ENCODE measurements at regions not wholly inside any gene's neighbourhood (a gene's known extent, or its start where the extent isn't known, plus 50 kb on each side); places are given as distances from the start of the nearest gene placed in this dataset.

GRCh38 chr16:65522412-65522811 is 400.5 kb upstream of the CDH11 start:
- DNase-seq (ENCODE audit: low read depth, low spot score): no peak

DNA sequence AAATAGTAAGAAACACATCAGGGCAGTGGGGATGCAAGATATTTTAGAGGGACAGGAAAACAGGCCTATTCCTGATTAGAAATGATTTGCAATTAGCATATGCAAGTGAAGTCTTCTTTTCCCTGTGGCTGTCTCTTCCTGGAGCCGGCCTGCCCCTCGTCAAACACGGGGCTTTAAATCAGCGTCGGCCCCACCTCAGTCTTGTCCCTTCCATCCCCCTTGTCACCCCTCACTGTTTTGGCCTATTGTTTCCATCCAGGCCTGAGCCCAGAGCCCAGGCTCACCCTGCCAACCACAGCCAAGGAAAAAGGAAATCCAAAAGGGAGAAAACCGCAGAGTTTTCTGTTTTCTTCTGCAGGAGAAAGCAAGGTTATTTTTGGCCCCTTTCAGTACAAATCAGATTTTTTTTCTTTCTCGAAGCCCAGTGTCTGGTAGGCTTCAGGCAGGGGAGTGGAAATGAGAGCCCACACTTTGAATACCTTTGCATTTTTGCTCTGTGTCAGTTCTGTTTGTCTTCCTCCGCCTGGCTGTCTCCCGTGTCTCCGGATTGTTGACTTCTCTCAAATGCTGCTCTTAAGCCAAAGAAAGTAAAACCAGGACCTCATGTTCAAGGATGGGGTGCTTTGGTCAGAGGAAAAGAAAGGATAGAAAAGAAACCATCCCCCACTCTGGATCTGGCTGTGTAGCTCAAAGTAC is 399.9 kb upstream of the CDH11 start:
- DNase-seq (ENCODE audit: low read depth, low spot score): peak; percentile 62

GRCh38 chr16:65519402-65519801 is 397.5 kb upstream of the CDH11 start:
- DNase-seq (ENCODE audit: low read depth, low spot score): no peak

DNA sequence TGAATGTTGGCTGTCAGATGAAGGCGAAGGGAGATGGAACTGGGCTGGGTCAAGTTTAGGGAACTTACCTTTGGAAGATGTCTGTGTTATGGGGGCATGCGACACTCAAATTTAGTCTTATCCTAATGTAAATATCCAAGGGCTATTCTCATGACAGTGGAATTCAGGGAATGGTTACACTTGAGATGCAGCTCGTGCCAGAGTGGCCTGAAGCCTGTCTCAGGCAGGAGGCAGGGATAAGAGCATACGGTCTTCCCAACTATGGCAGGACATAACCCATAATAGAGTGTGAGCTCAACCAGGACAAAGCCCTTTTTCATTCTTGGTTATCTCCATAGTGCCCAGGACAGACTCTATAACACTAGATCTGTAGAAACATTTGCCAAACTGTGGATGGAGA is 393.3 kb upstream of the CDH11 start:
- no peak for DNase-seq (ENCODE audit: low read depth, low spot score)

- no peak for DNase-seq (ENCODE audit: low read depth, low spot score)
These were observed 389.0 kb upstream of the CDH11 start for GRCh38 chr16:65510850-65511249.

DNA sequence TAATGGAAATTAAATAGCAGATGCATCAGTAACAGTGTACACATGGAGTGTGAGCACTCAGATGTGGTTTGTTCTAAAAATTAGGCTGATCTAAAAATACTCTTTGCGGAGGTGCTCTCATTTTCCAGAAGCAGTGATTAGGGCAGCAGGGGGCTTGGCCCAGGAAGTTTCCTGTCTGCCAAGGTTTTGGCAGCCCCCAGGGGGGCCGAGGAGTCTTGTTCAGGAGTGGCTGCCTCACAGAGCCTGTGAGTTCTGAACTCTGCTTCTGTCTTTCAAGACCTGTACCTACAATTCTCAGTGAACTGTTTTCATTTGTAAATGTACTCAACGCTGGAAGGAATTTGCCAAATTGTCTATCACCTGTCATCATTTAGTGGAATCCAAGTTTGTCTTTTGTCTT is 388.4 kb upstream of the CDH11 start:
- DNase-seq (ENCODE audit: low read depth, low spot score): no peak

- DNase-seq (ENCODE audit: low read depth, low spot score): no peak
These were observed 387.3 kb upstream of the CDH11 start for GRCh38 chr16:65509172-65509571.

DNA sequence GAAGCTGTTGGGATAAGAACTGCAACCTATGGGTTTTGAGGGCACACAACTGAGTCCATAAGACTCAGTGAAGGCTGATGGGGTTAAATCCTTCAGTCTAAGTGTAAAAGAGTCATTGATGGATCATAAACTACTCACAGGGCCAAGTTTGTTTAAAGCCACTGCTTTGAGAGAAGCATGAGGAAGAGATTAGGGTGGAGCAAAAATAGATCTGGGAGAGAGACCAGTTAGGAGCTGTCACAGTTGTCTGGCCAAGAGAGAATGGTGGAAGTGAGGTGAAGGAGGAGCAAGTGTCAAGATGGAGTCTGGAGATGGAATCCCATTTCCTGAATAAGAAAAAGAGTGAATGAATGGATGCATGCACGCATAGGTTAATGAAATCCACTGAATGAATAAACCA is 379.1 kb upstream of the CDH11 start:
- DNase-seq (ENCODE audit: low read depth, low spot score): no peak

DNA sequence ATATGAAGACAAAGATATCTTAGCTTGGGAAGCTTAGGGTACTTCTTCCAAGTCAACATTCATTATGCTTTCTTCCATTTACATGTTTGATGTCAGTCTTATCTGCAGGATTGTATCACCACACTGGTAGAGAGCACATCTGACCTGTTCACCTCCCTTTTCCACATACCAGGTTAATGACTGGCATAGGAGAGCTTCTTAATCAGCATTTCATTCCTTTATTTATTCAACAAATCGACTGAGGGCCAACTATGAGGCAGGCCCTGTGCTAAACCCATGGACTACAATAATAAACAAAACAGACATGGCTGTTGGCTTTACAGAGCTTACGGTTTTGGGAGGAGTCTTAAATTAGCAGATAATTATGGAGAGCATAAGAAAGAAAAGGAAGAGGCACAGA is 378.1 kb upstream of the CDH11 start:
- no peak for DNase-seq (ENCODE audit: low read depth, low spot score)

GRCh38 chr16:65499566-65499965 is 377.7 kb upstream of the CDH11 start:
- no peak for DNase-seq (ENCODE audit: low read depth, low spot score)

- DNase-seq (ENCODE audit: low read depth, low spot score): peak; percentile 78
These were observed 375.7 kb upstream of the CDH11 start for GRCh38 chr16:65497571-65497970.

GRCh38 chr16:65495106-65495505 is 373.2 kb upstream of the CDH11 start:
- no peak for DNase-seq (ENCODE audit: low read depth, low spot score)

DNA sequence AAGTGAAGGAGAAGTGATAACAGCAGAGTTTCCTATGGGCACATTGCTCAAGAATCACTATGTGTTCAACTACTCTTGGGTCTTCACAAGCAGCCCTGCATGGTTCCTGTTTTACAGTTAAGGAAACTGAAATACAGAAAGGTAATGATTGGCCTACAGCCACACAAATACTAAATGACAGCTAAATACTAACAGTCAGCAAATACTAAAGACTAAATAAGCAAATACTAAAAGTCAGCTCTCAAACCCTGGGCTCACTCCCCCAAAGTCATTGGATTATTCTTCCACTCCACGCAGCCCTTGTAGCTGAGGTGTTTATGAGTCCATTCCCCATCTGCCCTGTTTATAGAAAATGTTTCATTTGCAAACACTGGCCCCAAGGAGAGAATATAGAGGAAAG is 372.7 kb upstream of the CDH11 start:
- DNase-seq (ENCODE audit: low read depth, low spot score): no peak

GRCh38 chr16:65494080-65494479 is 372.2 kb upstream of the CDH11 start:
- DNase-seq (ENCODE audit: low read depth, low spot score): peak; percentile 62

DNA sequence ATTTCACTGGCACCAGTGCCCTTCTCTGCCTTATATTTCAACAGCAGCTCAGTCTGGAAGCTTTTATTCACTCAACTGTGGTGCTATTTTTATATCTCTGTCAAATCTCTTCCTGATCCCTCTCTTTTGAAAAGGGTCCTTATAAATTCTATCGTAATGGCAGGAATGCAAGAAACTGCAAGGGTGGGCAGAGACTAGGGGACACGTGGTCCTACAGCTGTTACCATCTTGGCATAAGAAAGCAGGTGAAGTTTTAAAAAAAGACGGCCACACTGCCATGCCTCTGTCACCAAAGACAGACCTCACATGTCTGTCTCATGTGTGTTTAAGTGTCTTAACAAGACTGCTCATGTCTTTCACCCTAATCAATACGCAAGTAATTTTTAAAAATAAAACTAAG is 368.4 kb upstream of the CDH11 start:
- no peak for DNase-seq (ENCODE audit: low read depth, low spot score)

DNA sequence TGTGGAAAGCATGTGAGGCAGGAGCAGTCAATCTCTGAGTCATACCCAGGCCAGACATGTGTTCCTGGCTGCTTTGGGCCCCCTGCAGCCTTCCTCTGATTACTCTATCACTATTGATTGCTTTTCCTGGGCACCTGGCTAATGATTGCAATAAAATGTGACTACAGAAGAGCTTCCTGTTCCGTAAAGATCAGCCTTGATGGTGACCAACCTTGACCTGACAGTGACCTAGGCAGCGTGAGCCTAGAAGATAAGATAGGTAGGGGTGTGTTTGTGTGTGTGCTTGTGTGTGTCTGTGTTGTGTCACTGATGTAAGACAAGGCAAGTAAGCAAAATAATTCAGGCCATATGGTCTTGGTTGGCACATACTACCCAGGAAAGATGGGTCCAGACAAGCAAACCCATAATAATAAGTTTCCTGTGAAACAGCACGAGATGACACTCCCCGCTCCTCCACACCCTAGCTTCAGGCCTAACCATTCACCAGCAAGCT is 367.7 kb upstream of the CDH11 start:
- no peak for DNase-seq (ENCODE audit: low read depth, low spot score)

GRCh38 chr16:65487231-65487630 is 365.4 kb upstream of the CDH11 start:
- no peak for DNase-seq (ENCODE audit: low read depth, low spot score)

- DNase-seq (ENCODE audit: low read depth, low spot score): no peak
These were observed 360.1 kb upstream of the CDH11 start for GRCh38 chr16:65481956-65482355.

DNA sequence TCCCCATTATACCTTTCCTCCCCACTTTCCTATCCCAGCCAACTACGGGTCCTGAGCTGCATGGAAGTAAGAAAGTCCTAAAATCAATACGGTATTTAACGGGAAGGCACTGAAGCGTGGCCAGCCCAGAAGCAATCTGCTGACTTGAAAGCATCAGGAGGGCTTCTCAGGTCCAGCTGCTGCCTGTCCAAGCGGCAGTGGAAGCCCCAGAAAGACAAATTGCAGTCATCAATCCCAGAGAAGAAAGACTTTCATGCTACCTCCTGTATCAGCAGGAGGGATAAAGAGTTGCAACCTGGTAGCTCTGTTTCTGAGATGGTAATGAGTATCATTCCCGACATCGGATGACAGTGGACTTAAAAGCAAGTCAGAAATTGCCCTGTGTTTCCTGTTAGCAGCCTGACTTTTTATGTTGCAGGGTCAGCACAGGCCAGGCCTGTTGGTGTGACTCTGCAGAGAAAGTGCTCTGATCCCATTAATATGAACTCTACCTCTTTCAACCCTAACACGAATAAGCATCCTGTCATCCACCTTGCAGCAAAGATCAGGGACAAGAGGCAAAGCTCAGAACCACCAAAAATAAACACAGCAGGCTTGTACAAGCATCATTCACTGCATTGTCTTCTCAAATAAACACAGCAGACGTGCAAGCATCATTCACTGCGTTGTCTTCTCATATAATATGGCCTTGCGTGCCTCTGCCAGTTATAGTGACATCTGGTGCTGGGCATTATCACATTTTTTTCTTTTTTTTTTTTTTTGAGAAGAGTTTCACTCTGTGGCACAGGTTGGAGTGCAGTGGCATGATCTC is 358.6 kb upstream of the CDH11 start:
- no peak for DNase-seq (ENCODE audit: low read depth, low spot score)

DNA sequence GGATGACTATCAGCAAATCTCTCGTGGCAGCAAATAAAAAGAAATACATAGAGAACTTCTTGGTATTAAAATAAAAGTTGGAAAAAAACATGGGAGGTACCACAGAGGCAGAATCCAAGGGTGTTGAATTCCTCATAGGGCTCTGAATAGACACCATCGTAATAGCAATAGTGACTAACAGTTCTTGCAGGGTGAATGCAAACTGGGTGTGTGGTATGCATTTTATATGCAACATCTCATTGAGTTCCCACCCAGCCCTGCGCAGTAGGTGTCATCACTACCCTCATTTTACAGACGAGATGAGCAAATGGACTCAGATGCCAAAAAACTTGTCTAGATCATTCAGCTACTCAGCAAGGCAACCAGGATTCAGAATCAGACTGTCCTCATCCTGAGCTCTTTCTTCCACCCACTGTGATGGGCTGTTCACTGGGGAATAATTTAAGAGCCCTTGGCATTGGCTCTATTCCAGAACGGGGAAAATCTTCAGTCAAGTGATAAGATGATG is 354.6 kb upstream of the CDH11 start:
- DNase-seq (ENCODE audit: low read depth, low spot score): no peak

DNA sequence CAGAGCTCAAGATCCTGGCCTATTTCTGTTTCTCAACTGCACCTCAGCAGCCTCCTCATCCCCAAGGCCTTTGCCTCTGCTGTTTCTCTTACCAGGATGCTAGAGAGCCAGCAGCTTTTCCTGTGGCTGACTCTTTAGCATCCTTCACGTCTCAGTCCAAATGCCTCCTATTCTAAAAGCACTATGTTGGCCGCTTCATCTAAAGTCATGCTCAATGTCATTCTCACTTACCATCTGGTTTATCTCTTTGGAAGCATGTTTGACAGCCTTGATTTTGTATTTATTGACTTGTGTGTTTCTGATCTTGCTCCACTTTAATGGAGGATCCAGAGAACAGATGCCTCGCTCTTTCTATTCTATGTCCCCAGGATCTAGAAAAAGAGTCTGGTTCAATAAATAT is 351.8 kb upstream of the CDH11 start:
- DNase-seq (ENCODE audit: low read depth, low spot score): no peak

DNA sequence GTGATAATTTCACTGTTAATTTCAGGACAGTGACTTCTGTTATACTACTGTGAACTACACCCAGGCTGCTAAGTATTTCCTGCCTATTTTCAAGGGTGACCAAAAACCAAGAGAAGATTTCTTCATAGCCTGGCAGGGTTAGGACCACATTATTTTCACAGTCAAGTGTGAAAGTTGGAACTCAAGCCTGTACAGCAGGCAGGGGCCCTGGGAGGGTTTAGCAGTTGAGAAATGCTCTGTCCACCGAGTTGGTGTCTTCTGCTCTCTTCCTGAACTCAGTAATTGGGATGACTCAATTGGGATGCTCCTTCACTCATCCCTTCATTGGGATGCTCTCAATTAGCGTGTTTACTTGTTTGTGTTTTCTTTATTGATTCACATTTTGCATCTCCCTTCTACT is 347.3 kb upstream of the CDH11 start:
- DNase-seq (ENCODE audit: low read depth, low spot score): no peak

DNA sequence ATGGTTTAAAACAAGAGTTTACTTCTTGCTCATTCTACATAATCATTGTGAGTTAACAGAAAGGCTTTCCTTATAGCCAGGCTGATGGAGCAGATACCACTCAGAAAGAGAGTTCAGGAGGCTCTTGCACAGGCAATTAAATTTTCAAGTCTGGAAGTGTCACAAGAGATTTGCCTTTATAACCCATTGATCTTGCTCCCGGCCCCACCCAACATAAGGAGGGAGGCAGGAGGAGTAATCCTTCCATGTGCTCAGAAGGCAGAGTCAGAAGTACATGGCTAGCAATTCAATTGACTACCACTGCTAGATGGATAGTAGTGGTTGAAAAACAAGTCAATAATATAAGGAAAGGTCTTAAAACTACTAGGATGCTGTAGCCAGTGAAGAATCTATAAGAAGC is 346.3 kb upstream of the CDH11 start:
- no peak for DNase-seq (ENCODE audit: low read depth, low spot score)

All from smooth muscle cell of the brain vasculature (primary cell).